Hepatocyte (in vitro differentiated cells): ENCODE measurements at regions not wholly inside any gene's neighbourhood (a gene's known extent, or its start where the extent isn't known, plus 50 kb on each side); places are given as distances from the start of the nearest gene placed in this dataset.

Source experiments
- EZH2 ChIP-seq: fragments of 200-600 bp; sonication (generic); IDR thresholded peaks from 2 replicates; pipeline ENCODE4 v1.6.1; 2016; ENCODE audit warnings: antibody characterized with exemption, mild to moderate bottlenecking, borderline replicate concordance
- EZH2phosphoT487 ChIP-seq: fragments of 200-600 bp; sonication (generic); IDR thresholded peaks from one replicate; pipeline ENCODE4 v1.6.1; 2018; ENCODE audit warnings: antibody characterized with exemption, mild to moderate bottlenecking, low read depth, moderate library complexity; ENCODE audit not compliant: unreplicated experiment, severe bottlenecking
- TF ChIP-seq, protein P1 (sequence below): fragments of 200-600 bp; sonication (generic); IDR thresholded peaks from 2 replicates; pipeline ENCODE4 v1.5.1; 2016; ENCODE audit warnings: antibody characterized with exemption, mild to moderate bottlenecking; ENCODE audit not compliant: poor library complexity

- TF ChIP-seq, protein P1, sequence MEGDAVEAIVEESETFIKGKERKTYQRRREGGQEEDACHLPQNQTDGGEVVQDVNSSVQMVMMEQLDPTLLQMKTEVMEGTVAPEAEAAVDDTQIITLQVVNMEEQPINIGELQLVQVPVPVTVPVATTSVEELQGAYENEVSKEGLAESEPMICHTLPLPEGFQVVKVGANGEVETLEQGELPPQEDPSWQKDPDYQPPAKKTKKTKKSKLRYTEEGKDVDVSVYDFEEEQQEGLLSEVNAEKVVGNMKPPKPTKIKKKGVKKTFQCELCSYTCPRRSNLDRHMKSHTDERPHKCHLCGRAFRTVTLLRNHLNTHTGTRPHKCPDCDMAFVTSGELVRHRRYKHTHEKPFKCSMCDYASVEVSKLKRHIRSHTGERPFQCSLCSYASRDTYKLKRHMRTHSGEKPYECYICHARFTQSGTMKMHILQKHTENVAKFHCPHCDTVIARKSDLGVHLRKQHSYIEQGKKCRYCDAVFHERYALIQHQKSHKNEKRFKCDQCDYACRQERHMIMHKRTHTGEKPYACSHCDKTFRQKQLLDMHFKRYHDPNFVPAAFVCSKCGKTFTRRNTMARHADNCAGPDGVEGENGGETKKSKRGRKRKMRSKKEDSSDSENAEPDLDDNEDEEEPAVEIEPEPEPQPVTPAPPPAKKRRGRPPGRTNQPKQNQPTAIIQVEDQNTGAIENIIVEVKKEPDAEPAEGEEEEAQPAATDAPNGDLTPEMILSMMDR = no peak
- no peak for TF ChIP-seq EZH2
- TF ChIP-seq EZH2phosphoT487 = no peak
These were observed 256.6 kb downstream of the PTEN start for GRCh38 chr10:88120075-88120474.
